Muscle of arm (tissue), 1 donor: ENCODE measurements at regions not wholly inside any gene's neighbourhood (a gene's known extent, or its start where the extent isn't known, plus 50 kb on each side); places are given as distances from the start of the nearest gene placed in this dataset.
"Not testable (repeated sequence)": the region's sequence is repeated elsewhere in the genome, so short reads cannot be mapped to it uniquely, and the experiment has no call there.

ENCODE experiments used
- DNase-seq: peaks from one replicate; pipeline ENCODE4 v3.0.0-alpha.2; 2013

GRCh38 chr2:40700231-40700954 is 248.5 kb upstream of the SLC8A1 start:
- DNase-seq: no peak

- DNase-seq: not testable (repeated sequence)
Measured at GRCh38 chr2:40712197-40712894, 260.5 kb upstream of the SLC8A1 start.

- no peak for DNase-seq
Measured at GRCh38 chr2:40716879-40717278, 265.0 kb upstream of the SLC8A1 start.

GRCh38 chr2:40719414-40719813 is 267.5 kb upstream of the SLC8A1 start:
- DNase-seq: no peak

GRCh38 chr2:40721595-40721994 is 269.7 kb upstream of the SLC8A1 start:
- no peak for DNase-seq

- no peak for DNase-seq
Measured at GRCh38 chr2:40723194-40723593, 271.3 kb upstream of the SLC8A1 start.

- no peak for DNase-seq
Measured at GRCh38 chr2:40725040-40725439, 273.1 kb upstream of the SLC8A1 start.

GRCh38 chr2:40725950-40726349 is 274.1 kb upstream of the SLC8A1 start:
- DNase-seq: no peak

GRCh38 chr2:40734797-40735196 is 282.9 kb upstream of the SLC8A1 start:
- DNase-seq: no peak

- no peak for DNase-seq
Measured at GRCh38 chr2:40737180-40737579, 285.3 kb upstream of the SLC8A1 start.

- DNase-seq: no peak
Measured at GRCh38 chr2:40740419-40740818, 288.5 kb upstream of the SLC8A1 start.

- no peak for DNase-seq
Measured at GRCh38 chr2:40741532-40741931, 289.6 kb upstream of the SLC8A1 start.

GRCh38 chr2:40746191-40746590 is 294.3 kb upstream of the SLC8A1 start:
- no peak for DNase-seq

- no peak for DNase-seq
Measured at GRCh38 chr2:40751981-40752380, 300.1 kb upstream of the SLC8A1 start.

- DNase-seq: no peak
Measured at GRCh38 chr2:40752796-40753195, 300.9 kb upstream of the SLC8A1 start.

- DNase-seq: no peak
Measured at GRCh38 chr2:40754912-40755311, 303.0 kb upstream of the SLC8A1 start.

GRCh38 chr2:40758401-40759155 is 306.7 kb upstream of the SLC8A1 start:
- DNase-seq: no peak

- DNase-seq: no peak
Measured at GRCh38 chr2:40760071-40760666, 308.3 kb upstream of the SLC8A1 start.

GRCh38 chr2:40773291-40773690 is 321.4 kb upstream of the SLC8A1 start:
- DNase-seq: no peak

GRCh38 chr2:40783704-40784103 is 331.8 kb upstream of the SLC8A1 start:
- no peak for DNase-seq

- DNase-seq: no peak
Measured at GRCh38 chr2:40786636-40787035, 334.7 kb upstream of the SLC8A1 start.

- no peak for DNase-seq
Measured at GRCh38 chr2:40797120-40797519, 345.2 kb upstream of the SLC8A1 start.
